Neutrophil (primary cell): ENCODE measurements at regions not wholly inside any gene's neighbourhood (a gene's known extent, or its start where the extent isn't known, plus 50 kb on each side); places are given as distances from the start of the nearest gene placed in this dataset.

ENCODE experiments used
- H3K27ac ChIP-seq: fragments of 200-600 bp; sonication (generic); 2 replicates; pipeline ENCODE4 v1.5.1; 2016; ENCODE audit warnings: mild to moderate bottlenecking, moderate library complexity
- H3K27me3 ChIP-seq: fragments of 200-600 bp; sonication (generic); 2 replicates; pipeline ENCODE4 v1.6.0; 2016; ENCODE audit warnings: mild to moderate bottlenecking
- H3K36me3 ChIP-seq: fragments of 200-600 bp; sonication (generic); 2 replicates; pipeline ENCODE4 v1.5.1; 2017
- H3K4me1 ChIP-seq, 2 experiments: fragments of 200-600 bp in 1 of 2; sonication (generic) in 1 of 2; 1 replicate in 1 of 2; 2 replicates in 1 of 2; pipeline versions ENCODE4 v1.5.1 to v1.6.1; 2013 to 2016; ENCODE audit warnings: low read depth in 1 of 2, low read length in 1 of 2, mild to moderate bottlenecking in 1 of 2, moderate library complexity in 1 of 2; ENCODE audit not compliant: control insufficient read depth in 1 of 2, insufficient read depth in 1 of 2
- H3K4me3 ChIP-seq, 2 experiments: fragments of 200-600 bp in 1 of 2; sonication (generic) in 1 of 2; 1 replicate in 1 of 2; 2 replicates in 1 of 2; pipeline ENCODE4 v1.5.1; 2013 to 2016; ENCODE audit warnings: low read depth in 1 of 2, low read length in 1 of 2, mild to moderate bottlenecking in 1 of 2, moderate library complexity in 1 of 2
- H3K9me3 ChIP-seq: fragments of 200-600 bp; sonication (generic); 2 replicates; pipeline ENCODE4 v1.5.1; 2016
- TF ChIP-seq, protein P1 (sequence below): fragments of 200-600 bp; sonication (generic); IDR thresholded peaks from 2 replicates; pipeline ENCODE4 v1.5.1; 2016; ENCODE audit warnings: antibody characterized with exemption

DNA sequence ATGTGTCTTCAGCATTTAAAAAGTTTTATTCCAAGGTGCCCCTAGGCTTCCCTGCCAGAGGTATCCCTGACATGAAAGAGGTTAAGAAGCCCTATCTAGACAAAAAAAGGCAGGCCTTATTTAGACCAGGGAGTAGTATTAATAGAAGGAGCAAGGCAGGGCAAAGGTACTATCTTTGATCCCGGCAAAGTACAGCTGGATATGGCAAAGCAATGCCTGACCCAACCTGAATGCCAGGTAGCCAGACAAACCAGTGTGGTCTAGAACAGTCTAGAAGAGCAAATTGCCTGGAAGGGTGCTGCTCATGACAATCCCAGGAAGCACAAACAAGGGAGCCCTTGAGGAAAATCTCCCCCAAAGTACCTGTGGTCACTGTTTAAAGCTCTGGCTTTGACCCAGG is 62.6 kb upstream of the SYT13 start:
- Histone ChIP-seq H3K4me3 (no peak overlapping the region), H3K27me3 (peaks cover 66% of the 10 kb centered on the region), H3K27ac (no peak overlapping the region), H3K4me1 (no peaks in the 10 kb centered on the region), H3K36me3 (no peaks in the 10 kb centered on the region), H3K9me3 (no peaks in the 10 kb centered on the region)
- TF ChIP-seq, protein P1, sequence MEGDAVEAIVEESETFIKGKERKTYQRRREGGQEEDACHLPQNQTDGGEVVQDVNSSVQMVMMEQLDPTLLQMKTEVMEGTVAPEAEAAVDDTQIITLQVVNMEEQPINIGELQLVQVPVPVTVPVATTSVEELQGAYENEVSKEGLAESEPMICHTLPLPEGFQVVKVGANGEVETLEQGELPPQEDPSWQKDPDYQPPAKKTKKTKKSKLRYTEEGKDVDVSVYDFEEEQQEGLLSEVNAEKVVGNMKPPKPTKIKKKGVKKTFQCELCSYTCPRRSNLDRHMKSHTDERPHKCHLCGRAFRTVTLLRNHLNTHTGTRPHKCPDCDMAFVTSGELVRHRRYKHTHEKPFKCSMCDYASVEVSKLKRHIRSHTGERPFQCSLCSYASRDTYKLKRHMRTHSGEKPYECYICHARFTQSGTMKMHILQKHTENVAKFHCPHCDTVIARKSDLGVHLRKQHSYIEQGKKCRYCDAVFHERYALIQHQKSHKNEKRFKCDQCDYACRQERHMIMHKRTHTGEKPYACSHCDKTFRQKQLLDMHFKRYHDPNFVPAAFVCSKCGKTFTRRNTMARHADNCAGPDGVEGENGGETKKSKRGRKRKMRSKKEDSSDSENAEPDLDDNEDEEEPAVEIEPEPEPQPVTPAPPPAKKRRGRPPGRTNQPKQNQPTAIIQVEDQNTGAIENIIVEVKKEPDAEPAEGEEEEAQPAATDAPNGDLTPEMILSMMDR = no peak

DNA sequence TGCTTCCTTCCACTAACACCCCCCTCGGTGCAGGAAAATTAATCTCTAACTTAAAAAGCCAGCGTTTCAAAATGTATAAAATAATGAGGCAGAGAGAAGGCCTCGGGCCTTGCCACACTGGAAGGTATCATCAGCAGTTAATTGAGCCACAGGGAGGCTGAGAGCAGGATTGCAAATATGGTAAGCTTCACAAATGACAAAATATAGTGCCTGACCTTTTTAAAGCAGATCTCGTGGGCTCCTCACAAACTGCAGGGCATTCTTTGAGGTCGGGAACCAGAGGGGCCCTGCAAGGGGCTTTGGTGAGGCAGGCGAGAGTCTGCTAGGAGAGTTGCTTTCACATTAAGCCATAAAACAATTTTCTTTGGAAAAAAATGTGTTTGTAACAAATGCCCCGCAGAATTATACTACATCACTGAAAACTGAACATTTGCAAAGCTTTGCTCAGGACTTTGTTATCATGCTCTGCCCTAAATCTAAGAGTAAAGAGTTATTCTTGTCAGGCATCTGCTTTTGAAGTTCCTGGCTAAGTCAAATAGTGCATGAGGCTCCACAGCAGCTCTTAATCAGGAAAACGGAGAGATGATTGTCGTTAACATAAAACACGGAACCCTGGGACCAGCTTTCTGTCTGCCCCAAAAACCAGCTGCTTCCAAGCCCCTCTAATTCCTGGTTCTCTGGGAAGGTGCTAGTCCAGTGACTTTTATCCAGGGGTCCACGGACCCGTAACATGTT is 61.4 kb upstream of the SYT13 start:
- Histone ChIP-seq H3K27ac (no peak overlapping the region), H3K4me3 (no peak overlapping the region), H3K4me1 (no peaks in the 10 kb centered on the region), H3K27me3 (peaks cover 72% of the 10 kb centered on the region), H3K9me3 (no peaks in the 10 kb centered on the region), H3K36me3 (no peaks in the 10 kb centered on the region)
- TF ChIP-seq, protein P1 = no peak

DNA sequence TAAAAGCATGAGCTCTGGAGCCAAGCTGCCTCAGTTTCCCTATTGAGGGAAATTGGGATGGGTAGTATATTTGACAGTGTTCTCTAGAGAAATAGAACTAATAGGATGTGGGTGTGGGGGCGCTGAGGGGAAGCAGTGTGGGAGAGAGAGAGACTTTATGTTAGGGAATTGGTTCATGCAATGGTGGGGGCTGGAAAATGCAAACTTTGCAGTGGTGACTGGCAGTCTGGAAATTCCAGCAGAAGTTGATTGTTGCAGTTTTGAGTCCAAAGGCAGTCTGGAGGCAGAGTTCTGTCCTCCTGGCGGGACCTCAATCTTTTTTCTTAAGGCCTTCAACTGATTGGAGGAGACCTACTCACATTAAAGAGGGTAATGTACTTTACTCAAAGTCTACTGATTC is 59.4 kb upstream of the SYT13 start:
- TF ChIP-seq, protein P1 = no peak
- Histone ChIP-seq H3K27ac (no peak overlapping the region), H3K9me3 (no peaks in the 10 kb centered on the region), H3K4me3 (no peak overlapping the region), H3K36me3 (no peaks in the 10 kb centered on the region), H3K27me3 (peaks cover 66% of the 10 kb centered on the region), H3K4me1 (peaks cover under 1% of the 10 kb centered on the region in 2 experiments)

DNA sequence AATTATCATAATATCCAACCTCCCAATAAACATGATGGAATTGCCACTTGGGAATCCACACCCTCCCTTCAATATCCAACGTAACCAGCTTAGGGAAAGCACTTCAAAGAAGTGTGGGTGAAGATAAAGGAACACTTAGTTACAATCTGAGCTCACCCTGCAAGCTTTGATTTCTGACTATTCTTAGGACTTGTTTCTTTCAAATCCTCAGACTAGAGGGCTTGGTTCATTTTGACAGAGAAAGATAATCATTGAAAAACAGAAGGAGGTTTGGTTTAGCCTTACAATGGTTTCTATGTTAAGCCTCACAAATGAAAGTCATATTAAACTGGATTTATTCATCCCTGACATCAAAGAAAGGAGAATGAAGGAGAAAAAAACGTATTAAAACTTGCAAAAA is 57.9 kb upstream of the SYT13 start:
- TF ChIP-seq, protein P1 = no peak
- peaks cover 8 to 10% of the 10 kb centered on the region in 2 experiments for H3K4me1 ChIP-seq
- H3K4me3 ChIP-seq = no peak overlapping the region
- no peak overlapping the region for H3K27ac ChIP-seq
- no peaks in the 10 kb centered on the region for H3K9me3 ChIP-seq
- no peaks in the 10 kb centered on the region for H3K36me3 ChIP-seq
- H3K27me3 ChIP-seq = peaks cover 53% of the 10 kb centered on the region

DNA sequence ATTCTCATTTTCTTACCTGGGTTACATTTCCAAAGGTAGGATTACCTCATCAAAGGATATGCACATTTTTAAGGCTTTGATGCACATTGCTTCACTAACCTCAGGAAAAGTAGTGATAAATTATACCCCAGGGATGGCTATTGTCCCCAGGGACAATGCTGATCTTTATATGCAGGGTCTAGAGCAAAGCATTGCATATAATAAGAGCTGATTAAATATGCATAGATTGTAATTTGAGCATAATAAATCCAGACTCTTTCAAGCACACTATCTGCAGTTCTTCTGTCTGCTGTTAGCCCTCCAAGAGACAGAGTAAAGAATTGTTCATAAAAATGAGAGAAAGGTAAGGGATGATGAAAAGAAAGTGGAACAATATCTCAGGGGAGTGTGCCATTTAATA is 57.3 kb upstream of the SYT13 start:
- H3K4me1 ChIP-seq = peaks cover 8 to 10% of the 10 kb centered on the region in 2 experiments
- H3K27ac ChIP-seq = no peak overlapping the region
- no peak overlapping the region for H3K4me3 ChIP-seq
- H3K9me3 ChIP-seq = no peaks in the 10 kb centered on the region
- TF ChIP-seq, protein P1 = no peak
- no peaks in the 10 kb centered on the region for H3K36me3 ChIP-seq
- H3K27me3 ChIP-seq = peaks cover 53% of the 10 kb centered on the region
